Liver (tissue), 3 donors: ENCODE measurements at regions not wholly inside any gene's neighbourhood (a gene's known extent, or its start where the extent isn't known, plus 50 kb on each side); places are given as distances from the start of the nearest gene placed in this dataset.

Experiments
- CTCF ChIP-seq: fragments of 150-350 bp; IDR thresholded peaks from 2 replicates; pipeline ENCODE4 v1.5.1; 2017; ENCODE audit warnings: improper control_type of control experiment, low read depth, low read length; ENCODE audit not compliant: missing input control
- GABPA ChIP-seq, 2 donors: IDR thresholded peaks in 1 of 2; conservative IDR thresholded peaks in 1 of 2; 2 replicates each; pipeline ENCODE4 v1.6.1; 2016; ENCODE audit warnings: antibody characterized with exemption in 2 of 2, mild to moderate bottlenecking in 1 of 2, moderate library complexity in 1 of 2
- MAX ChIP-seq: IDR thresholded peaks from 2 replicates; pipeline ENCODE4 v1.6.1; 2016; ENCODE audit warnings: antibody characterized with exemption
- RAD21 ChIP-seq, 2 donors: IDR thresholded peaks; 2 replicates each; pipeline ENCODE4 v1.6.1; 2016; ENCODE audit warnings: antibody characterized with exemption in 2 of 2, mild to moderate bottlenecking in 2 of 2
- TAF1 ChIP-seq: conservative IDR thresholded peaks from 2 replicates; pipeline ENCODE4 v1.6.1; 2016; ENCODE audit warnings: antibody characterized with exemption, mild to moderate bottlenecking
- YY1 ChIP-seq: IDR thresholded peaks from 2 replicates; pipeline ENCODE4 v1.6.1; 2016; ENCODE audit warnings: antibody characterized with exemption, mild to moderate bottlenecking
- donor health status: healthy.
- donor health status: healthy.

- TF ChIP-seq GABPA (IDR thresholded peaks at IDR 0.05 in 1 of 2, conservative IDR thresholded peaks at IDR 0.05 in 1 of 2) = no peak
- TF ChIP-seq CTCF = no peak
- no peak for TF ChIP-seq MAX
- no peak for TF ChIP-seq YY1
- TF ChIP-seq TAF1 = no peak
- no peak for TF ChIP-seq RAD21 (IDR thresholded peaks at IDR 0.05)
Measured at GRCh38 chr3:25367025-25367424, 61.0 kb upstream of the RARB start.
